HL-60/S4 (cell line): ENCODE measurements at regions not wholly inside any gene's neighbourhood (a gene's known extent, or its start where the extent isn't known, plus 50 kb on each side); places are given as distances from the start of the nearest gene placed in this dataset.

Experiments used
- in situ Hi-C: fragments of 300-500 bp; cut with MboI; formaldehyde crosslinking; loops from 2 replicates; pipeline ENCODE4 v1.14.3; 2022; ENCODE audit warnings: low sequenced_read_pairs

DNA sequence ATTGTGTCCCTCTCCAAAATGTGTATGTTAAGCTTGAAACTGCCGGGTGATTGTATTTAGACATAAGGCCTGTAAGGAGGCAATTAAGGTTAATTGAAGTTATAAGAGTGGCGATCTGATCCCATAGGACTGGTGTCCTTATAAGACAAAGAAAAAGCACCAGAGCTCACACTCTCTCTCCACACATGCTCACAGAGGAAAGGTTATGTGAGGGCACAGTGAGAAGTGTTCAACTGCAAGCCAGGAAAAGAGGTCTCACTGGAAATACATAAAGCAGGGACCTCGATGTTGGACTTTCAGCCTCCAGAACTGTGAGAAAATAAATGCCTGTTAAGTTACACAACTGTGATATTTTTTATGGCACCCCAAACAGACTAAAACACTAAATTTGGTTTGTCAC is 1233.8 kb upstream of the CNTN5 start:
- in situ Hi-C loops, result no loop called here

DNA sequence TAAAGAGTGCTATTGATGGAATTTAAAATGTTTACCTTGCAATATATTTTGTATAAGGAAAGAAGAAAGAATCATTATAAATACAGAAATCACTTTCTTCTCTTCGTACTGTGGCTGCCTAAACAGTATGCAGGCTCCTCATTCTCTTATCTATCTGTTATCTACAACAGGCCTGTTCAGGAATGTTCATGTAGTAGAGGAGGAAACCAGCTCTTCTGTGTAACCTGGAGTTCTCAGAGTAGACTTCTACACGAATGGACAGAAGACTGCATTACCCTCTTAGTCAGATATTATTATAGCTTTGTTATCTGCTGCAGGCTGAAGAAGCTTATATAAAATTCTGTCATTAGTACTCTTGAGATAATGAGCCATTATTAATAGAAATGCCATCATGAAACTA is 1225.9 kb upstream of the CNTN5 start:
- in situ Hi-C loops, result no loop called here

DNA sequence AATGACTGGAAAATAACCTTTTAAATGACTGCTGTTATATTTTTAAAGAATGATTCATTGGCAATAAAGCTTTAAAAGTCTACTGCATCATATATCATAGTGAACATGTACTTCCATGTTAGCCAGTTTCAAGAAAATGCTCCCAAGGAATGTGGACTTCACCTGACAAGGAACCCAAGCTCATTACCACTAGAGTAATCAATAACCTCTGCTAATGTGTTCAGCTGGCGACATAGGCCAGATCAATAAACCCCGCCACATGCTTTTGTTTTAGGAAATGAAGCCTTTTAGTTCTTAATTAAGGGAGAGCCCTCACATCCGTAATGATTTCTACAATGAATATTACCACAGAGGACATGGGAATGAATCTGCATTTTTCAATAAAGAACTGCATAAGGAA is 1219.9 kb upstream of the CNTN5 start:
- in situ Hi-C loops, result no loop called here

DNA sequence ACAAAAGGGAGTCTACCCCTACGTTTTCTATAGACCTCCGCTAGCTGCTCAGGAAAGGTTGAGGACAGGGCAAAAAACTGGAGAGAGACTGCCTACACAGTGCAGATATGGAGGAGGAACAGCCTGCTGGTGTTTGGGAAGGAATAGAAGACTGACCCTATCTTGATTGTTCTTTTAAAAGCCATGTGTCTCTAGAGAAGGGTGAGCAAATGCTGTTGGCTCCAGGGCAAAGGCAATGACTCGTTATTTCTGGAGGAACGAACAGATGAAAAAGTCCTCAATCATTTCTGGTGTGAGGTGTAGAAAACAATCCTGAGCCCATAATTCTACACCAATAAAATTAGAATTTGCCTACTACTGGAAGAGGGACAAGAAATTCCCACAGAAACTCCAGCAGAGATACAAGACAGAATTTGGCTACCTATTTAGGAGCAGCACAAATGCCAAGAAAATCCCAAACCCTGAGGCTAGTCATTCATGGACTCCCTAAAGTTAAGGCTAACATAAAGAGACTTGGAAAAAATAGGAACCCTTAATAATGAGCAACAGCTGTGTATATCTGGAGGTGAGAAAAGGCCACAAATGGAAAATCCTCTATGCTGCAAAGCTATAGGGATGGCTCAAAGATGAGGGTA is 1206.3 kb upstream of the CNTN5 start:
- in situ Hi-C loops, result no loop called here

DNA sequence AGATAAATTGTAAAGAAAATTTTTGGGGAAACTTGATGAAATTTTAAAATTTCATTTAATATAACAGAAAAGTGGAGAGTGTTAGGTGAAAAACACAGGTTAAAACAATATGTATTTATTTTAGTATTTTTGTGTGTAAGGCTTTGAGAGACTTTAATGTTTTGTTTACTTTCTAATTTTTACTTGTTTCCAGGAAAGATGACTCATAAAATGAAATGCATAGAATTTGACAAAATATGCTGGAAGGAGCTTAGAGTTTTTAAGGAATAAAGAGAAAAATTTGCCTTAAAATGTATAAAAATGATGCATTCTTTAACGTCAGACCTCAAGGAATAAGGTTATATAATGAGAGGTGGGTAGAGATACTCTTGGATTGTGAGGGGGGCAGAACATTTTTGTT is 1205.1 kb upstream of the CNTN5 start:
- in situ Hi-C loops, result no loop called here

DNA sequence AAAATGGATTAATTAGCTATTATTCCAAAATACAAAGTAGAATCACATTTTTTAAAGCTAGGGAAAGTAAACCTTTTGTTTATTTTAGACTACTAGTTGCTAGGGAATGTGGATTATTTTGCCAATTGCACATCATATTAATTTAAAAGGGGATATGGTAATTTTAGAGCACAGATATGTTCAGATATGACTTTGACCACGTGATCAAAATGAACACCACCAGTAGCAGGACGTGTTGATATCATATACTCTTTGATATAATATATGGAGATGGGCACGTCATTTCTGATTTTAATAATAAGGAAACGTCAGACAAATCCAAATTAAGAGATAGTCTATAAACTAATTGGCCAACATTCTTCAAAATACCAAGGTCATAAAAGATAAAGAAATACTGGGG is 1188.3 kb upstream of the CNTN5 start:
- in situ Hi-C loops, result no loop called here

DNA sequence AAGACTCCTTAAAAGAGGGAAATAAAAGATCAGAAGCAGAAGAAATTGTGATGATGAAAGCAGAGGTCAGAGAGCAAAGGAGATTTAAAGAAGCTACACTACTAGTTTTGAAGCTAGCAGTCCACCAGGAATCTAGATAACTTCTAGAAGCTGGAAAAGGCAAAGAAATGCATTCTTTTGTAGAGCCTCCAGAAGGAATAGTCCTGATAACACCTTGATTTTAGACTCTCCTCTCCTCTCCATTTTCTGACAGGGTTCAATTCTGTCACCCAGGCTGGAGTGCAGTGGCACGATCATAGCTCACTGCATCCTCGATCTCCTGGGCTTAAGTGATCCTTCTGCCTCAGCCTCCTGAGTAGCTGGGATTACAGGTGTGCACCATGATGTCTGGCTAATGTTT is 1187.3 kb upstream of the CNTN5 start:
- in situ Hi-C loops, result no loop called here

DNA sequence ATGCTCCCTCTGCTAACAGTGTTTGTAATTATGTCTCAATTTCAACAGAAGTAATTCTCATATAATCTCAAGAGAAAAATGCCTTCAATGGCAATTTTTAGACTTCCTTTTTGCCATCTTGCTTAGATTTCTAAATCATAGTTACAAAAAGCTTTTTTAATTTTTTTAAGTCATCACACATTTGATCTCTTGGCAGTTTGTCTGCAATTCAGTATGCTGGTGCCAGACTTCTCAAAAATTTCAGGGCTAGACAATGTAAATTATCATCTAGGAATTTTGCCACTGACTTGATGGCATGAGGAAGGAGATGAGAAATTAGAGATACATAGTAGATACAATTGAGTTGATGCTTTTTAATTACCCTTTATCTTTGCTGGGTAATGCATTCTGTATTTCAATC is 1176.7 kb upstream of the CNTN5 start:
- in situ Hi-C loops, result no loop called here

DNA sequence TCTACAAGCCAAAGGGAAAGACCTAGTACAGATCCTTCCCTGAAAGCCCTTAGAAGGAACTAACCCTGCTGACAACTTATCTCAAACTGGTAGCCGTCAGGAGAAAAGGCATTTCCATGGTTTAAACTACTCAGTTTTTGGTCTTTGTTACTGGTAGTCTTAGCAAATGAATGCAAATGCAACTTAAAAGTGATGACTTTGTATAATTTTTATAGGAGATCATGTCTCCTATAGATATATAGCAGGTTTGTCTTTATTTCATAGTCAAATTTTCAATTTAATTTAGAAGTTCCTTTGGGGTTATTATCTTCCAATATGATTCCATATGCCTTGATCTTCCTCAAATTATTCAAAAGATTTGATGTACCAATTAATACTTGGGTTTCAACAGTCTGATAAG is 1173.0 kb upstream of the CNTN5 start:
- in situ Hi-C loops, result no loop called here

DNA sequence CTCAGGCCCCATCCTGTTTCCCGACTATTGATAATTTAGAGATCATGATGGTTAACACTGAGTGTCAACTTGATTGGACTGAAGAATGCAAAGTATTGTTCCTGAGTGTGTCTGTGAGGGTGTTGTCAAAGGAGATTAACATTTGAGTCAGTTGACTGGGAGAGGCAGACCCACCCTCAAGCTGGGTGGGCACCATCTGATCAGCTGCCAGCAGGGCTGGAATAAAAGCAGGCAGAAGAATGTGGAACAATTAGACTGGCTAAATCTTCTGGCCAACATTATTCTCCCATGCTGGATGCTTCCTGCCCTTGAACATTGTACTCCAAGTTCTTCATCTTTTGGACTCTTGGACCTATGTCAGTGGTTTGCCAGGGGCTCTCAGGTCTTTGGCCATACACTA is 1170.0 kb upstream of the CNTN5 start:
- in situ Hi-C loops, result no loop called here

DNA sequence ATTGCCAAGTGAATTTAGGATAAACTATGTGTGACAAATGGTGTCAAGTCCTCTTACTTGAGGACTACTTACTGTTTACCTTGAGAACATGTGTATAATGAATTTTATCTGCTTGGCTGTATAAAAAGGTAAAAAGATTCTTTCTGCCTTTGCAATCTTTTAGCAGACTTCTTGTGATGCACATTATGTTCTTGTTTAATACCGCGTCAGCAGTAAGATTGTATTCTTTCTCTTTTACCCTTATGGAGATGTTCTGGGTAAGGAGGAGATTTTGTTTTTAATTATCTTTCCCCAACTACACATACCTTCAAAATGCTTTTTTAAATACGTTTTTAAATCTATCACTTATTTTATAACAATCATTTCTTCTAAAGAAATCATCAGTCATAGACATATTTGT is 1166.4 kb upstream of the CNTN5 start:
- in situ Hi-C loops, result no loop called here

DNA sequence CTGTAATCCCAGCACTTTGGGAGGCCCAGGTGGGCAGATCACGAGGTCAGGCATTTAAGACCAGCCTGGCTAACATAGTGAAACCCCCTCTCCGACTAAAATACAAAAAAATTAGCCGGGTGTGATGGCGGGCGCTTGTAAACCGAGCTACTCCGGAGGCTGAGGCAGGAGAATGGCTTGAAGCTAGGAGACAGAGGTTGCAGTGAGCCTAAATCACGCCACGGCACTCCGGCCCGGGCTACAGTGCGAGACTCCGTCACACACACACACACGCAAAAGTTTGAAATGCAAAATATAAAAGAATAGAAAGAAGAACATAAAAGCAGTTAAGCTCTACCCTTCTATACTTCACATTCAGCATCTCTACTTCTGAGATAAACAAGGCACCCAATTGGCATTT is 1165.9 kb upstream of the CNTN5 start:
- in situ Hi-C loops, result no loop called here

DNA sequence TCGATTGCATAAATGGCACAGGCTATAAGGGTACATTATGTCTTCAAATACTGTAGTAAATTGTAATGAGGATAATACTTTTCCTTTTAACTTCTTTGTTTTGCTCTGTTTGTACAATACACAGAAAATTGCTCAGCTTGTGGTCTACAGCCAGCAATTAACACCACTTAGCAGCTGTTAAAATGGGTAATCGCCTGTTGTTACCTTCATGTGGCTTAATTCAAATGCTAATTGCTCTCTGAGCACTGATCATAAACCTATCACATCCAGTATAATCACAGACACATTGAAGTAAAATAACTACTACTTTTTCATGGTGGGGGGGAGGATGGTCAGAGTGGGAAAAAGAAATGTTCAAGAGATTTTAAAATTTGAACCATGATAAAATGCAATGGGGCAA is 1164.1 kb upstream of the CNTN5 start:
- in situ Hi-C loops, result no loop called here

DNA sequence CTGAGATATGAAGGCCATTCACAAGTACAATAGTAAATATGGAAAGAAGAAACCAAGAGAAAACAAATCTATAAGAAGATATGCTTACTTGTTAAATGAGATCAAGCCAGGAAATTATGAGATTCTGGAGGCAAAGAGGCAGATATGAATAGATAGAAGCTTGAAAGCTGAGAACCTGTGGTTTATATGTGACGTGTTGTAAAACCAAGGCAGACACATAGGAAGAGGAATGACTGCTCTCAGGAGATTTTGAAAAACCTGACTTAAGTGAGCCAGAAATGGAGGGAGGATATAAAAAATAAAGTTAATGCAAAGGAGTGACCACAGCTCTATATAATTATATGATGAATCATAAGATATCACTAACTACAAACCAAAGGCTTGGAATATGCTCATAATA is 1160.5 kb upstream of the CNTN5 start:
- in situ Hi-C loops, result no loop called here

DNA sequence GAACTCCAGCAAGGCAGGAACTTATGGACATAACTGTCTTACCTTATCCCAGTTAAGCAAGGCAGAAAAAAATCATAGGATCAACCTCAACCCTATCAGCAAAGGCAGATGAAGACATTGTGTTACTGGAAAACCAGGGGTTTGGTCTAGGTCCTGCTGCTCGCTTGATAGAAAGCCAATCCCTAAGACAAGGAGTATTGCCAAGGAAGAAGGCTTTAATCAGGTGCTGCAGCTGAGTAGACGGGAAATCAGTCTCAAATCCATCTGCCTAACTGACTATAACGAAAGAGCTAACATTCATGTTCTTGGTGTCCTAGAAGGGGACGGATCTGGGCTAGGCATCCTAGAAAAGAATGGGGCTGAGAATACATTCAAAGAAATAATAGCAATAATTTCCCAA is 1158.7 kb upstream of the CNTN5 start:
- in situ Hi-C loops, result no loop called here

DNA sequence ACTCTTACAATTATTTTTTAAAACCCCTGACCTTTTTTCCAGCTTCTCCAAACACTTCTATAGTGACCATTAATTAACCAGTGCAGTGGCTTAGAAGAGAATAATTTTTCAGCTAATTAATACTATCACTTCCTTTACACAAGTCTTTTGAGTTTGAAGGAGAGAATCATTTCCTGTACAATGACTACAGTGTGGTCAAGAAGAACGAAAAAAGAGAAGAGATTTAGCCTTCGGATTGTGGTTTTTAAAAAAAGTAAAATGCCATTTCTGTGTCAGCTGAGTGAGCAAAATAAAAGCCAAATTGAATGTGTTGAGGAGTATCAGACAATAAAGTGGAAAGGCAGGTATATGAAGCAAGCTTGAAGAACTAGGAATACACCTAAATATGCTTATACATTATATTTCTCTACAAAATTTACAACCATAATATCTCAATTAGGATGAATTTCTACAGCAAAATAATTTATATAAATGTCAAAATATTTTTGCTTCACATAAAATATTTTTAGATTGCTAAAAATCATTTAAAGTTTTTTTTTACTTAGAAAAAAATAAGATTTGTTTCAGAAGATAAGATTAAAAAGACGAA is 1155.2 kb upstream of the CNTN5 start:
- in situ Hi-C loops, result no loop called here

DNA sequence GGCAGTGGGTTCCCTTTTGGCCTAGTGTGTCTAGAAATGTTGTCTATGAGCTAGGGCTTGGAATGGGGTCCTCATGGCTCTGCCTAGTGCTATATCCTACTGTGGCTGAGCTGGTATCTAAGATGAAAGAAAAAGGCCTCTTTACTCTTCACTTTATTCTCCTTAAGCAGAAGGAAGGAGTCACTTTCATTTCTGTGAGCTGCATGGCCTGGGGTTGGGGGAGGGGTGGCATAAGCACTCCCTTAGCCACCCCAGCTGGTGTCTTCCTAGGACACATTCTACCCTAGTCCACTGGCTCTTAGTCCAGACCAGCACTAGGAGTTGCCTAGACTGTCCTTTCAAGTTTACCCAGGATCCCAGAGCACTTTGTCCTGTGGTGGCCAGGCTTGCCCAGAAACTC is 1148.9 kb upstream of the CNTN5 start:
- in situ Hi-C loops, result no loop called here

DNA sequence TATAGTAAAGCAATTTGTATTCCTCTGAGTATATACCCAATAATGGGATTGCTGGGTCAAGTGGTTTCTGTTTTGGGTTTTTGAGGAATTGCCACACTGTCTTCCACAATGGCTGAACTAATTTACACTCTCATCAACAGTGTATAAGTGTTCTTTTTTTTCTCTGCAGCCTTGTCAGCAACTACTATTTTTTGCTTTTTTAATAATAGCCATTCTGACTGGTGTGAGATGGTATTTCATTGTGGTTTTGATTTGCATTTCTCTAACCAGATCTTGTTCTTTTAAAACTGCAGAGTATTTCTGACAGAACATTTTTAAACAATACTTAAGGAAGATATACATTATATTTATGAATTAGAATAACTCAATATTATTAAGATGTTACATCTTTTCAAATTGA is 1140.5 kb upstream of the CNTN5 start:
- in situ Hi-C loops, result no loop called here

DNA sequence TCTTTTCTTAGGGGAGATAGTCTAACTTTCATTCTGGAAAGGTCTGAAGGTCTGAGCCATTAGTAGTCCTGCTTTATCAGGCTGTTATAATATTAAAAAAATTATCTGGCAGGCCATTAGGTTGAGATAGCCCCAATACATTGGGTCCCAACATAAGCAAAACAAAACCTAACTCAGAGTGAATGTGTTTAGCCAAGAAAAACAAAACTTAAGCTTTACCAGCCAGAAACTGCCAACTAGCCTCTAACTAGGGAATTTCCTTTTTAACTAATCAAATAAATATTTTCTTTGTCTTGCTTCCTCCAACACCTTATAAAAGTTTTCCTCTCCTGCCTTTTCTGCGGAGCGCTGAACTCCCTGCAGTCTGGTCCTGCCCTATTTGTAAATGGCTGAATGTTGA is 1137.7 kb upstream of the CNTN5 start:
- in situ Hi-C loops, result no loop called here

DNA sequence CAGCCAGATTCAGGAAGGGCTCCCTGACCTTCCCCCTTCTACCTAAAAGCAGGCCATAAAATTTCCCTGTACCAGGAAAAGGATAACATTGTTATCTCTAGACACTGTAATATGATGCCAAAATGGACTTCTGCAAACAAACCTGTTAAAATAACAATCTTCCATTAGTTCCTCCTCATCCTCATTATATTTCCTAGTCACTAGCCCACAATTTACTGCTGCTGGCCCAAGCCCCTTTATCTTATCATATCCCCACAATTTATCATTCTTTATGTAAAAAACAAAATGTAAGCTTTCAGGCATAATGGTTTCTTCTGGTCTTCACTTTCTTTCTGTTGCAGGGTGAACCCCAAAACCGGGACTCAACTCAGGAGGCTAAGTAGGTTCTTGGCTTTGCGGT is 1132.1 kb upstream of the CNTN5 start:
- in situ Hi-C loops, result no loop called here

DNA sequence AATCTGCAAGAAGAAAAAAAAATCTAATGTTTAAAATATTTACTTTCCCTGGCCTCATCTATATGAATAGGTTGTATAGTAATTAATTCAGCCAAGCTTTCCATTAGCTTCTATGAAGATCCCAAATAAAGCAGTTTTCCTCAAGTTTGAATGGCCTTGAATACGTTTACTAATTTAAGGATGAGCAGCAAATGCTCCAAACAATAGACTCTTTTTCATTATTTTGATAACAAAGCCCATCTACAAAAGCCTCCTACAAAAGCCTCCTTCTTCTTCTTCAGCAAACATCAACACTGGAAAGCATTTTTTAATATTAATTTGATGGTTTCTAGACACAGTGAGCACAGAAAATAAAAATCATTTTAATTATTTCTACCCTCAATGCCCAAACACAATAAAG is 1130.3 kb upstream of the CNTN5 start:
- in situ Hi-C loops, result no loop called here

DNA sequence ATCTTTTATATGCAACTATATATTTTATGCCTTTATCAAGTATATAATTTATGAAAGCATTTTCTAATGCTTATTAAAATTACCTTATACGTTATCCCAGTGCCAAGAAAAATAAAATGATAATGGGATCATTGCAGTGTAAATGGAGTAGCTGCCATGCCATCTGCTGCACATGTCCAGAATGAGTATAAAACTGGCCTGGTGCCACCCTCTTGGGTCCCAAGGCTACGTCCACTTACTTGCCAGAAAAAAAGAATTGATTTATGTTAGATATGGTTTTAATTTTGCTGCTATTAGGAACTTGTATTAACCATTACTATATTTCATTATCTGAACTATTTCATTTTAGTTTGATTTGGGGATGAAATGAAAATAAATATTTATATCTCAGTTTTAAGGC is 1127.1 kb upstream of the CNTN5 start:
- in situ Hi-C loops, result no loop called here

DNA sequence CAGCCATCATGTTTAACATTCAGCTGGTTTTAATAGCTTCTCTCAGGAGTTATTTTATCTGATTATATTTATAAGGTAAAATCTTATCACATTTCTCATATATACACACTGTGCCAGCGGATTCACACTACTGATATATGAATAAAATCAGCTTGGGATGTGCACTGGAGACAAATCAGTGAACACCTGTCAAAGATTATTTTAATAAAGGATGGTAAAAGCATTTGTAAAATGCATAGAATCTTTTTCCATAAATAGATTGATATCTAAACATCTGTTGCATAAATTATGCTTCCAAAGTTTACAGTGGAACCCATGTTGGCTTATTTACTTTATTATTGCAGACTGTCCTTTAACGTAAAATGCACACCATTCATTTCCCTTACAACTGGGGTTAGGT is 1125.8 kb upstream of the CNTN5 start:
- in situ Hi-C loops, result no loop called here
